ENCODE measurements at regions not wholly inside any gene's neighbourhood (a gene's known extent, or its start where the extent isn't known, plus 50 kb on each side); places are given as distances from the start of the nearest gene placed in this dataset.

GRCh38 chr1:163436140-163436812 lies 114.5 kb downstream of the NUF2 start:
- ChIA-PET POLR2A (ENCODE audit: low non-redundant PET) (no interaction called here), CTCF (no interaction called here)
- no peak for DNase-seq (ENCODE audit: low spot score)
- Histone ChIP-seq H3K27ac (ENCODE audit: low read depth, low read length, poor library complexity, severe bottlenecking) (no peak overlapping the region), H3K4me3 (ENCODE audit: low read depth, low read length, poor library complexity, severe bottlenecking) (no peak overlapping the region), H3K4me1 (ENCODE audit: insufficient read depth, low read length, poor library complexity, severe bottlenecking) (no peaks in the 10 kb centered on the region), H3K9me3 (ENCODE audit: low read depth, low read length, poor library complexity, severe bottlenecking) (peaks cover 4% of the 10 kb centered on the region), H3K27me3 (replicated peaks; ENCODE audit: insufficient read depth, low read depth, low read length, poor library complexity) (no peaks in the 10 kb centered on the region), H3K36me3 (ENCODE audit: insufficient read depth, low read length, poor library complexity, severe bottlenecking) (no peaks in the 10 kb centered on the region)
- intact Hi-C loops (cut with micrococcal nuclease; ENCODE audit: unreplicated experiment) = no loop called here
- BruUV-seq (replicated peaks) = no TSS peak
- TF ChIP-seq EZH2 (IDR thresholded peaks at IDR 0.05; ENCODE audit: borderline replicate concordance, low read depth, low read length, poor library complexity, severe bottlenecking) (no peak), CTCF (conservative IDR thresholded peaks at IDR 0.05; ENCODE audit: low read depth, low read length) (no peak)

- no TSS peak for BruUV-seq (replicated peaks)
- no peaks in the 10 kb centered on the region for H3K9me3 ChIP-seq (ENCODE audit: low read depth, low read length, poor library complexity, severe bottlenecking)
- DNase-seq (ENCODE audit: low spot score) = no peak
- peaks cover 1% of the 10 kb centered on the region for H3K4me1 ChIP-seq (ENCODE audit: insufficient read depth, low read length, poor library complexity, severe bottlenecking)
- H3K4me3 ChIP-seq (ENCODE audit: low read depth, low read length, poor library complexity, severe bottlenecking) = no peak overlapping the region
- H3K36me3 ChIP-seq (ENCODE audit: insufficient read depth, low read length, poor library complexity, severe bottlenecking) = no peaks in the 10 kb centered on the region
- H3K27ac ChIP-seq (ENCODE audit: low read depth, low read length, poor library complexity, severe bottlenecking) = no peak overlapping the region
- intact Hi-C loops (cut with micrococcal nuclease; ENCODE audit: unreplicated experiment) = no loop called here
- ChIA-PET CTCF (no interaction called here), POLR2A (ENCODE audit: low non-redundant PET) (no interaction called here)
- H3K27me3 ChIP-seq (replicated peaks; ENCODE audit: insufficient read depth, low read depth, low read length, poor library complexity) = no peaks in the 10 kb centered on the region
- no peak for TF ChIP-seq CTCF (conservative IDR thresholded peaks at IDR 0.05; ENCODE audit: low read depth, low read length)
Observed at GRCh38 chr1:163439471-163439870, 117.7 kb downstream of the NUF2 start.

- Histone ChIP-seq H3K9me3 (ENCODE audit: low read depth, low read length, poor library complexity, severe bottlenecking) (no peaks in the 10 kb centered on the region), H3K4me3 (ENCODE audit: low read depth, low read length, poor library complexity, severe bottlenecking) (no peak overlapping the region), H3K36me3 (ENCODE audit: insufficient read depth, low read length, poor library complexity, severe bottlenecking) (no peaks in the 10 kb centered on the region), H3K27ac (ENCODE audit: low read depth, low read length, poor library complexity, severe bottlenecking) (no peak overlapping the region), H3K27me3 (replicated peaks; ENCODE audit: insufficient read depth, low read depth, low read length, poor library complexity) (no peaks in the 10 kb centered on the region), H3K4me1 (ENCODE audit: insufficient read depth, low read length, poor library complexity, severe bottlenecking) (peaks cover 6% of the 10 kb centered on the region)
- BruUV-seq (replicated peaks) = no TSS peak
- ChIA-PET CTCF (no interaction called here), POLR2A (ENCODE audit: low non-redundant PET) (no interaction called here)
- DNase-seq (ENCODE audit: low spot score) = no peak
- intact Hi-C loops (cut with micrococcal nuclease; ENCODE audit: unreplicated experiment) = no loop called here
- TF ChIP-seq EZH2 (IDR thresholded peaks at IDR 0.05; ENCODE audit: borderline replicate concordance, low read depth, low read length, poor library complexity, severe bottlenecking) (no peak), CTCF (conservative IDR thresholded peaks at IDR 0.05; ENCODE audit: low read depth, low read length) (no peak)
Observed at GRCh38 chr1:163440090-163440489, 118.3 kb downstream of the NUF2 start.
